Natural killer cell treated with Interleukin-12 subunit alpha and Interleukin-12 subunit beta and Interleukin-15 and Interleukin-18, amount 100 ng/mL, for 72 hours (primary cell): ENCODE measurements at regions not wholly inside any gene's neighbourhood (a gene's known extent, or its start where the extent isn't known, plus 50 kb on each side); places are given as distances from the start of the nearest gene placed in this dataset.

ENCODE experiments used
- ATAC-seq, 2 donors: fragments of 150-1000 bp; cut with Tn5 transposase in 1 of 2; sonication (Bioruptor Pico), chemical (Tn5 transposase) in 1 of 2; 2 replicates each; pipeline ENCODE4 v1.10.0; 2021
- DNase-seq: peaks from one replicate; pipeline ENCODE4 v3.0.0; 2022; ENCODE audit warnings: low spot score
- H3K27ac Mint-ChIP-seq, 2 donors: 1 replicate in 1 of 2; 2 replicates in 1 of 2; pipeline ENCODE4 v1.8.0; 2022; ENCODE audit warnings: mixed read lengths in 2 of 2, mild to moderate bottlenecking in 1 of 2, moderate library complexity in 1 of 2
- H3K27me3 Mint-ChIP-seq, 2 donors: 1 replicate in 1 of 2; 2 replicates in 1 of 2; pipeline ENCODE4 v1.8.0; 2022; ENCODE audit warnings: mixed read lengths in 2 of 2
- H3K36me3 Mint-ChIP-seq: one replicate; pipeline ENCODE4 v1.8.0; 2022; ENCODE audit warnings: mixed read lengths
- H3K4me1 Mint-ChIP-seq, 2 donors: 1 replicate in 1 of 2; 2 replicates in 1 of 2; pipeline ENCODE4 v1.8.0; 2022; ENCODE audit warnings: low read depth in 2 of 2, mixed read lengths in 2 of 2, mild to moderate bottlenecking in 1 of 2
- H3K4me3 Mint-ChIP-seq: one replicate; pipeline ENCODE4 v1.8.0; 2022; ENCODE audit warnings: mixed read lengths
- H3K9me3 Mint-ChIP-seq: 2 replicates; pipeline ENCODE4 v1.8.0; 2022; ENCODE audit warnings: mixed read lengths

GRCh38 chr2:18903750-18904149 lies 314.4 kb upstream of the NT5C1B start:
- ATAC-seq (no peak), DNase-seq (no peak)
- Mint-ChIP-seq H3K27ac (no peak overlapping the region), H3K4me3 (no peak overlapping the region), H3K4me1 (no peaks in the 10 kb centered on the region), H3K27me3 (no peaks in the 10 kb centered on the region), H3K36me3 (no peaks in the 10 kb centered on the region), H3K9me3 (peaks cover 20% of the 10 kb centered on the region)

DNA sequence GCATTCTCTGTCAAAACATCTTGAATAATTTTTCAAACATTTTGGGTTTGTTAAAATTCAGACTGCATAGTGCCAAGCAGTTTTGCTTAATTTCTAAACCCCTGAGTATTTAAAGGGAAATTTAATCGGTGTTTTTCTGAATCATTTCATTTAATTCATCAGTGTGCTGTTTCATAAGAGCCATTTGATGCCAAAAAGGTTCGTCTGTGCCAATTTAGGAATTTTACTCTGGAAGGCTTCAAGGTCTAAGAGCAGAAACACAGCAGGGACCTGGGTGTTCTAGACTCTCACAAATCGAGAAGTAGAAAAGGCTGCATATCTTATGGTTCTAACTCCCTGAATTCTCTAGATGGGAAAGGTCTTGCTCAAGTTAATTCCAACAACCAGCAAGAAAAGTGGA lies 311.9 kb upstream of the NT5C1B start:
- no peak for DNase-seq
- Mint-ChIP-seq H3K9me3 (peaks cover 7% of the 10 kb centered on the region), H3K4me1 (no peaks in the 10 kb centered on the region), H3K4me3 (no peak overlapping the region), H3K27ac (no peak overlapping the region), H3K27me3 (no peaks in the 10 kb centered on the region), H3K36me3 (no peaks in the 10 kb centered on the region)
- no peak for ATAC-seq

- Mint-ChIP-seq H3K36me3 (no peaks in the 10 kb centered on the region), H3K4me1 (no peaks in the 10 kb centered on the region), H3K4me3 (no peak overlapping the region), H3K27ac (no peak overlapping the region), H3K9me3 (peaks cover 7% of the 10 kb centered on the region), H3K27me3 (no peaks in the 10 kb centered on the region)
- ATAC-seq = no peak
- no peak for DNase-seq
Observed at GRCh38 chr2:18900691-18901141, 311.3 kb upstream of the NT5C1B start.

DNA sequence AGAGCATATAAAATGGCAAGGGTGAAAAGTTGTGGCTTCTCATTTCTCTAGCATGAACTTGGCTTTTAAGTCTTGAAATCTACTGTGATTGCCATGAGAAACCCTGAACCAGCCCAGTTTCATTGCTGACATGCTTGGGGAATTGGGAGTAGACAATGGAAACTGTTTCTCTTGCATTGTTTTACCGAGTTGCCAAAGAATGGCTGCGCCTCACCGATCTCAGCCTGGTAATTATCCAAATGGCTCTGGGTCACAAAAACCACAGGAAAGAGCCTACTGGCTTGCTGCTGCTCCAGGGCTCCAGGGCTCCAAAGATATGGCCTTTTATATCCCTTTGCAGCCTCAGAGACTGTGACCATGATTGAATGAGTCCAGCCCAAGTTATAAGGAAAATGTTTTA lies 310.4 kb upstream of the NT5C1B start:
- no peak overlapping the region for H3K27ac Mint-ChIP-seq
- no peaks in the 10 kb centered on the region for H3K27me3 Mint-ChIP-seq
- H3K4me1 Mint-ChIP-seq = no peaks in the 10 kb centered on the region
- H3K9me3 Mint-ChIP-seq = peaks cover 7% of the 10 kb centered on the region
- no peaks in the 10 kb centered on the region for H3K36me3 Mint-ChIP-seq
- DNase-seq (no peak), ATAC-seq (no peak)
- H3K4me3 Mint-ChIP-seq = no peak overlapping the region

GRCh38 chr2:18898271-18898670 lies 308.9 kb upstream of the NT5C1B start:
- Mint-ChIP-seq H3K27ac (no peak overlapping the region), H3K36me3 (no peaks in the 10 kb centered on the region), H3K4me3 (no peak overlapping the region), H3K27me3 (no peaks in the 10 kb centered on the region), H3K9me3 (peaks cover 9% of the 10 kb centered on the region), H3K4me1 (no peaks in the 10 kb centered on the region)
- ATAC-seq (no peak), DNase-seq (no peak)

DNA sequence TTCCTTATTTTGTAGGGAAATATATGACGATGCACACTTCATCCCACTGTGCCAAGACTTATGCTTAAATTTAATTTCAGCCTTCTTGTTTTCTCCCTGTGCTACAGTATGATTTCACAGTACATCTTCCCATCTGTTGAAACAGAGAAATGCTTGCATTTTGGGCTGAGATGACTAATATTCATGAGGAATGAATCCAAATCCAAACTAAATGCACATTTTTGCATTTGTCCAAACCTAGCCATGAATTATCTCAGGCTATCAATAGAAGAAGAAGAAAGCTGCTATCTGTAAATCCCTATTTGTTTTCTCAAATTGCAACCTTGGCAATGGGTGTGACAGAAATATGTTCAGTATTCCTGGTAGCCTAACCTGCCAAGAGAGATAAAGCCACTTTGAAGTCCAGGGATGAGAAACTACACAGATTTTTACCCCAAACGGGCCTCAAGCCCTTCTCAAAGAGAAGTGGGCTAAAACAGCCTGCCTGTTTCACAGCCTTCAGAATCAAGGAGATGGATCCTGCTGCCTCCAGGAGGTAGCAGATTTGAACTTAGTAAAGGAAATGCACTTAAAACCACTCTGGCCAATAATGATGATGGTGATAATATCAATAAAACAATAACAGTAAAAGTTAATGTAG lies 306.9 kb upstream of the NT5C1B start:
- Mint-ChIP-seq H3K36me3 (no peaks in the 10 kb centered on the region), H3K27me3 (no peaks in the 10 kb centered on the region), H3K4me3 (no peak overlapping the region), H3K9me3 (peaks cover 12% of the 10 kb centered on the region), H3K4me1 (no peaks in the 10 kb centered on the region), H3K27ac (no peak overlapping the region)
- ATAC-seq (no peak), DNase-seq (no peak)

GRCh38 chr2:18891600-18892345 lies 302.4 kb upstream of the NT5C1B start:
- Mint-ChIP-seq H3K4me1 (no peaks in the 10 kb centered on the region), H3K4me3 (no peak overlapping the region), H3K27ac (no peak overlapping the region), H3K9me3 (peaks cover 16% of the 10 kb centered on the region), H3K36me3 (no peaks in the 10 kb centered on the region), H3K27me3 (no peaks in the 10 kb centered on the region)
- no peak for ATAC-seq
- no peak for DNase-seq

DNA sequence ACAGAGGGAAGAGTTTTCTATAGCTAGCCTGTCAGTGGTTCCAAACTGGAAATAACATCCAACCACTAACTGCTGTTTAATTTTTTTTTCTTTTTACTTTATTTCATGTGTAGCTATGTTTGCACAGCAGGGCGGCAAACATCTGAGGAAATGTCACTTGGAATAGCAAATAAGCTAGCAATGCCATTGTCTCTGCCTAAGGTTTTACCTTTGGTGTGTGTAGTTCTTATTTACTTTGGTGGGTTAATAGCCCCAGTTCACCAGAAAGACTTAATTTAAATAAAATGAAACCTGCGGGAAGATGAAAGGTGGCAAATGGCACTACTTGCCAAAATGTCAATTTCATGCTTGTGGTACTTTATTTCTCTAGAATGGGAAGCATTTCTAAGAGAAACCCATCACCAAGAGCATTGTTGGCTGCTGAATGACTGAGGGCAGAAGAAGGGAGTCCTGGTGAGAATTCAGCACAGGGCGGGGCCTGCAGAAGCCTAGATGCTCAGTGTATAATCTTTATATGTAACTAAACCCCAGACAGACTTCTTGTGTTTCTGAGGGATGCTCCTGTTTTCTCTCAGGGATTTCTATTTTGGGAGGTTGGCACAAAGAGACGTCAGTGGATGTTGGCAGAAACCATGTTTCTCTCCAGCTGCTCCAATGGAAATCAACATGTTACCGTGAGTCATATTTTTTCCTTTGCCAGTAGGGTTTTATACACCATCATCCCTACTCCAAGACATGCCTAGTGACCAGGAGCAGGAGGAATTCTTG lies 300.4 kb upstream of the NT5C1B start:
- no peak for DNase-seq
- Mint-ChIP-seq H3K4me1 (no peaks in the 10 kb centered on the region), H3K27me3 (no peaks in the 10 kb centered on the region), H3K4me3 (no peak overlapping the region), H3K36me3 (no peaks in the 10 kb centered on the region), H3K27ac (no peak overlapping the region), H3K9me3 (peaks cover 17% of the 10 kb centered on the region)
- ATAC-seq = no peak

GRCh38 chr2:18885457-18885856 lies 296.1 kb upstream of the NT5C1B start:
- Mint-ChIP-seq H3K27me3 (no peaks in the 10 kb centered on the region), H3K27ac (no peak overlapping the region), H3K9me3 (peaks cover 10% of the 10 kb centered on the region), H3K4me1 (no peaks in the 10 kb centered on the region), H3K36me3 (no peaks in the 10 kb centered on the region), H3K4me3 (no peak overlapping the region)
- DNase-seq (no peak), ATAC-seq (no peak)

GRCh38 chr2:18883616-18884456 lies 294.5 kb upstream of the NT5C1B start:
- Mint-ChIP-seq H3K27ac (no peak overlapping the region), H3K27me3 (no peaks in the 10 kb centered on the region), H3K4me3 (no peak overlapping the region), H3K36me3 (no peaks in the 10 kb centered on the region), H3K4me1 (no peaks in the 10 kb centered on the region), H3K9me3 (peaks cover 15% of the 10 kb centered on the region)
- ATAC-seq (no peak), DNase-seq (no peak)

DNA sequence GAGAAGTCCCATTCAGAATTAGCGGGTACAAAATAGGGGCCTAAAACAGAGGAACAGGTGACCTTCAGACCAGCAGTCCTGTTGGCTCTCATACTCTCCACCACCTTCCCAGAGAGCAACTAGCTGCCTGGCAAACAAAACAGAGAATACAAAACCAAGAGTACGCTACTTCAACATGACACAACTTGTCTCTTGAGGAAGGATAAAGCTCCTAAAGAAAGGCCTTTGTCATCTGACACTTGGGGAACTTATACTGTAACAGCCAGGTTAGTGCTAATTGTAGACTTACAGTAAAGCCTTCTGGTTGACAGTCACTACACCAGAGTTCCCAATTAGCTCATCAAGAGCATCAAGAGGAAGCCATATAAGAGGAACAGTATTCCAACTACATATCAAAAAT lies 282.1 kb upstream of the NT5C1B start:
- H3K36me3 Mint-ChIP-seq = peaks cover 3% of the 10 kb centered on the region
- no peak overlapping the region for H3K4me3 Mint-ChIP-seq
- no peak overlapping the region for H3K27ac Mint-ChIP-seq
- H3K4me1 Mint-ChIP-seq = no peaks in the 10 kb centered on the region
- H3K27me3 Mint-ChIP-seq = no peaks in the 10 kb centered on the region
- peaks cover 5% of the 10 kb centered on the region for H3K9me3 Mint-ChIP-seq
- DNase-seq (no peak), ATAC-seq (no peak)

GRCh38 chr2:18870307-18870706 lies 280.9 kb upstream of the NT5C1B start:
- peaks cover 4% of the 10 kb centered on the region for H3K9me3 Mint-ChIP-seq
- ATAC-seq (no peak), DNase-seq (no peak)
- H3K27ac Mint-ChIP-seq = no peak overlapping the region
- H3K4me3 Mint-ChIP-seq = no peak overlapping the region
- no peaks in the 10 kb centered on the region for H3K4me1 Mint-ChIP-seq
- H3K36me3 Mint-ChIP-seq = no peaks in the 10 kb centered on the region
- H3K27me3 Mint-ChIP-seq = no peaks in the 10 kb centered on the region

DNA sequence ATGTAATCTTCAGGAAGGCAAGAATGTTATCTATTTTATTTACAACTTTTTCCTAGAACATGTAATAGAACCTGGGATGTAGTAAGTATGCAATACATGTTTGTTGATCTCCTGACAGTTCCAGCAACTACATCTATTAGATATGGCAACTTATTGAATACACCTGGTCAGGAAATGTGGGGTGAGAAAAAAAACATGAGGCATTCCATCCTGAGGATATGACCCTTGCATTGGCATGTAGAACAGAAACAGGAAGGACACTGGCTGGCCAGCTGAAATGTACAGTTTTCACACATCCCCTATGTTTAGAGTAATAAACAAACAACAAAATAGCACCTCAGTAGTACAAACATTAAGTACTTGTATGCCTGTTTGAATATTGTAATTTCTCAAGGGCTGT lies 272.6 kb upstream of the NT5C1B start:
- peaks cover 24% of the 10 kb centered on the region for H3K9me3 Mint-ChIP-seq
- ATAC-seq = no peak

More for the DNA sequence above, 272.6 kb upstream of the NT5C1B start:
- Mint-ChIP-seq H3K4me1 (no peaks in the 10 kb centered on the region), H3K27me3 (no peaks in the 10 kb centered on the region), H3K27ac (no peak overlapping the region), H3K4me3 (no peak overlapping the region), H3K36me3 (peaks cover 12% of the 10 kb centered on the region)
- DNase-seq = no peak
